ENCODE measurements at regions not wholly inside any gene's neighbourhood (a gene's known extent, or its start where the extent isn't known, plus 50 kb on each side); places are given as distances from the start of the nearest gene placed in this dataset.
"Not testable (repeated sequence)": the region's sequence is repeated elsewhere in the genome, so short reads cannot be mapped to it uniquely, and the experiment has no call there.

DNA sequence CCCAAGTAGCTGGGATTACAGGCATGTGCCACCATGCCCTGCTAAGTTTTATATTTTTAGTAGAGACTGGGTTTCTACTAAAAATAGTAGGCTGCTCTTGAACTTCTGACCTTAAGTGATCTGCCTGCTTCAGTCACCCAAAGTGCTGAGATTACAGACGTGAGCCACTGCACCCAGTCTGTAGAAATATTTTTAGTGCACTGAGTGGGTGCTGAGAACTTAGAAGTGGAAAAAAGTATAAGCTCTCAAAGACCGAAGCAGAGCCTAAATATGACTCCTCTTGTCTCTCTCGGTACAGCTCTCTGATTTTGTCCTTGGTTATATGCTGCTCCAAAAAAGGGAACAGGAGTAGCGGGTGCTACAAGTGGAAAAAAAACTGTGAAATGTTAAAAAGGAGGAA is 353.8 kb upstream of the IZUMO3 start:
- H3K27ac ChIP-seq (ENCODE audit: low read depth, low read length): no peak overlapping the region
- H3K4me1 ChIP-seq (ENCODE audit: control insufficient read depth, insufficient read depth, low read length, unreplicated experiment): no peaks in the 10 kb centered on the region

DNA sequence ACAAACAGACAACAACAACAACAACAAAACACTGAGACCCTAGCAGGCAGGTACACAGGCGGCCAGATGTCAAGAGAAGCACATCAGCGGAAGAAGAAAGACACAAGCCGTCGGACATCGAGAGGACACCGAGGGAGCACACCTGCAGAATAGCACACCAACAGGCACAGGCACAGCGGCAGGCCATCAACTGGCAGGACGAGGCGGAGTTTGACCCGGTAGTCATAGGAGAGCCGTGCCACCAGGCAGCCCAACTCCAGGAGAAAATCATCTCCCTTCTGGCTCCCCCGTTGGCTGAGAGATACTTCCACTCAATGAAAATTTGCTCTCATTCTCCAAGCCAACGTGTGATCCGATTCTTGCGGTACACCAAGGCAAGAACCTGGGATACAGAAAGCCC is 352.1 kb upstream of the IZUMO3 start:
- Histone ChIP-seq H3K27me3 (ENCODE audit: insufficient read depth, low read length) (no peaks in the 10 kb centered on the region), H2AFZ (ENCODE audit: low read length, unreplicated experiment) (no peak overlapping the region), H3K36me3 (ENCODE audit: insufficient read depth, low read length) (no peaks in the 10 kb centered on the region), H3K4me1 (ENCODE audit: control insufficient read depth, insufficient read depth, low read length, unreplicated experiment) (no peaks in the 10 kb centered on the region), H3K79me2 (ENCODE audit: control insufficient read depth, insufficient read depth, low read length, unreplicated experiment) (no peaks in the 10 kb centered on the region), H3K4me3 (ENCODE audit: low read depth, low read length) (no peak overlapping the region), H3K27ac (ENCODE audit: low read depth, low read length) (no peak overlapping the region)

More for the DNA sequence above, 353.8 kb upstream of the IZUMO3 start:
- Histone ChIP-seq H3K36me3 (ENCODE audit: insufficient read depth, low read length) (no peaks in the 10 kb centered on the region), H3K79me2 (ENCODE audit: control insufficient read depth, insufficient read depth, low read length, unreplicated experiment) (no peaks in the 10 kb centered on the region), H2AFZ (ENCODE audit: low read length, unreplicated experiment) (no peak overlapping the region), H3K27me3 (ENCODE audit: insufficient read depth, low read length) (no peaks in the 10 kb centered on the region), H3K4me3 (ENCODE audit: low read depth, low read length) (no peak overlapping the region)

DNA sequence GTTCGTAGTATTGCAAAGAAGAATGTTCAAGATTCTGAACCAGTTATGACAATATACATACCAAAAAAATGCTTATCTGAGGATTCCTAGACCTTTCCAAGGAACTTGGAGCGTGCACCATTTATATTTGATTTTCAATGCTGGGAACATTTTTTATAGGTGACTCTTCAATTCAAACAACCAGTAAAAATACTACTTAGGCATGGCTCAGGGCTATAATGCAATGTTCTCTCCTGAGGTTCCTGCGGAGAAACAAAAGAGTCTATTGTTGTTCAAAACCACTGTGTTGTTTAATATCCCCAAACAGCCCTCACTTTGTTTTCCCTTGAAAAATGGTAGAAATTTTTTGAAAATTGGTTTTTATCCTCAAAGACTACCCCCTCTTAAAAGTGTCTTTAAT is 335.7 kb upstream of the IZUMO3 start:
- no peak overlapping the region for H3K4me3 ChIP-seq (ENCODE audit: low read depth, low read length)
- H3K79me2 ChIP-seq (ENCODE audit: control insufficient read depth, insufficient read depth, low read length, unreplicated experiment): no peaks in the 10 kb centered on the region
- no peak overlapping the region for H2AFZ ChIP-seq (ENCODE audit: low read length, unreplicated experiment)
- no peak overlapping the region for H3K27ac ChIP-seq (ENCODE audit: low read depth, low read length)
- no peaks in the 10 kb centered on the region for H3K27me3 ChIP-seq (ENCODE audit: insufficient read depth, low read length)
- H3K4me1 ChIP-seq (ENCODE audit: control insufficient read depth, insufficient read depth, low read length, unreplicated experiment): no peaks in the 10 kb centered on the region
- no peaks in the 10 kb centered on the region for H3K36me3 ChIP-seq (ENCODE audit: insufficient read depth, low read length)

DNA sequence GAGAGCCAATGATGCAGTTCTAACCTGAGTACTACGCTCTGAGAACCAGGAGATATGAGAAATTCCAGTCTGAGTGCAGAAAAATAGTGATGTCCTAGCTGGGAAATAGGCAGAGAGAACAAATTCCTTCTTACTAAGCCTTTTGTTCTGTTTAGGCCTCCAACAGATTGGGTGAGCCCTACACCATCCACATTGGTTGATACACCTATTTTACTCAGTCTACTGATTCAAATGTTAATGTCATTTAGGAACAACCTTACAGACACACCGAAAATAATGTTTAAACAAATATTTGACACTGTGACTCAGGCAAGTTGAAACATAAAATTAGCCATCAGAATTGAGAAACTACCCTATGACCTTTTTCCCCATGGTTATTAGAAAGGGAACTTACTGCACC is 333.9 kb upstream of the IZUMO3 start:
- H2AFZ ChIP-seq (ENCODE audit: low read length, unreplicated experiment): no peak overlapping the region
- H3K4me3 ChIP-seq (ENCODE audit: low read depth, low read length): no peak overlapping the region
- H3K36me3 ChIP-seq (ENCODE audit: insufficient read depth, low read length): no peaks in the 10 kb centered on the region
- no peaks in the 10 kb centered on the region for H3K4me1 ChIP-seq (ENCODE audit: control insufficient read depth, insufficient read depth, low read length, unreplicated experiment)
- no peak overlapping the region for H3K27ac ChIP-seq (ENCODE audit: low read depth, low read length)
- H3K79me2 ChIP-seq (ENCODE audit: control insufficient read depth, insufficient read depth, low read length, unreplicated experiment): no peaks in the 10 kb centered on the region
- no peaks in the 10 kb centered on the region for H3K27me3 ChIP-seq (ENCODE audit: insufficient read depth, low read length)

DNA sequence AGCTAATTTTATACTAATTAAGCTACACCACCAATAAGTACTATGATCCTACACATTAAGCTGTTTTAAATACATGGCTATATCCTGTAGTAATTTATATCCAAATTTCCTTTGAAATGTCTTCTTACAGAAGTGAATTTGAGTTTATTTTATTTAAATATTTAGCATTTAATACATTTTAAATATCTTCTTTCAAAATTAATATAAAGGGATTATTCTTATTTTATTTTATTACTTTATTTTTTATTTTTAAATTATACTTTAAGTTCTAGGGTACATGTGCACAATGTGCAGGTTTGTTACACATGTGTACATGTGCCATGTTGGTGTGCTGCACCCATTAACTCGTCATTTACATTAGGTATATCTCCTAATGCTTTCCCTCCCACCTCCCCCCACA is 310.9 kb upstream of the IZUMO3 start:
- H3K27ac ChIP-seq (ENCODE audit: low read depth, low read length); H3K36me3 ChIP-seq (ENCODE audit: insufficient read depth, low read length): not testable (repeated sequence)

DNA sequence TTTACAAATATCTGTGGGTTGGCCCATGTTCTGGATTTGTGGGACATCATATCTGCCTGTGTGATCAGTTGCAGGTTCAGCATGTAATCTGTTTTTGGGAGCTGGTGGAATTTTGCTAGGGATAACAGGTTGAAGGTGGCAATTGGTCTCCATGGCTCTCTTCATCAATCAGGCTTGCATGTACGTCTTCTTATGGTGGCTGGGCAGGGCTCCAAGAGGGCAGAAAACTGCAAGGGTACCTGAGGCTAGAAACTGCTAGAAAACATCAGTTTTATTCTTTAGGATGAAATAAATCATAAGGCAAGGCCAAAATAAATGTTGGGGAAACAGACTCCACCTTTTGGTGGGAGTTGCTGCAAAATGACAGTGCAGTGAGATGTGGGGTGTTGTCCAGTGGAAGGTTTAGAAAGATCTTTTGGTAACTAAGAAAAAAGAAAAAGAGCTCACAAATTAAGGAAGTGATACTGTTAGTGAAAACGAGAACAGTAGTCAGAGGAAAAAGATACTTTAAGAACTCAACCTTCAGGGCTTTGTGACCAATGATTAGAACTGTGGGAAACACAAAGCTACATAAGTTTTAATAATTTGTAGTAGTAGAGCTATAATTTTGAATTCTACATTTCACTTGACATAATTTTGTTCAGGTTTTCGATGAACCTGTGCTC is 300.7 kb upstream of the IZUMO3 start:
- no peaks in the 10 kb centered on the region for H3K4me1 ChIP-seq (ENCODE audit: control insufficient read depth, insufficient read depth, low read length, unreplicated experiment)
- no peak overlapping the region for H3K27ac ChIP-seq (ENCODE audit: low read depth, low read length)
- H2AFZ ChIP-seq (ENCODE audit: low read length, unreplicated experiment): no peak overlapping the region
- H3K27me3 ChIP-seq (ENCODE audit: insufficient read depth, low read length): no peaks in the 10 kb centered on the region
- H3K79me2 ChIP-seq (ENCODE audit: control insufficient read depth, insufficient read depth, low read length, unreplicated experiment): no peaks in the 10 kb centered on the region
- H3K36me3 ChIP-seq (ENCODE audit: insufficient read depth, low read length): no peaks in the 10 kb centered on the region
- no peak overlapping the region for H3K4me3 ChIP-seq (ENCODE audit: low read depth, low read length)

More for the DNA sequence above, 310.9 kb upstream of the IZUMO3 start:
- H3K4me1 ChIP-seq (ENCODE audit: control insufficient read depth, insufficient read depth, low read length, unreplicated experiment); H3K79me2 ChIP-seq (ENCODE audit: control insufficient read depth, insufficient read depth, low read length, unreplicated experiment); H2AFZ ChIP-seq (ENCODE audit: low read length, unreplicated experiment); H3K4me3 ChIP-seq (ENCODE audit: low read depth, low read length); H3K27me3 ChIP-seq (ENCODE audit: insufficient read depth, low read length): not testable (repeated sequence)

DNA sequence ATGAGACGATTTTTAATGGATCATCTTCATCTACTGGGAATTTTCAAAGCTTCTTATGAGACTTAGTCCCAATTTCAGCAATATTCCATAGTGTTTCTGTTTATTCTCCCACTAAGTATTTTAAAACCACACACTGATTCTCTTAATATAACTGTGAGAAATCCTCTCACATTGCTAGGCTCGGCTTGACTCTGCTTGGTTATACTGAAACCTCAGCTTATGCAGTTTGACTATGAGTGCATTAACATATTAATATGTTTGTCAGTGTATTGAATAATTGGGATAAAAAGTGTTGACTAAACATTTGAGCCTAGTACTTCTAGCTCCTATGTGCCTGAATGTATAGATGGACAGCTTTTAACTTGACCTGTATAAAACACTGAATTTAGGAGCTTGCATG is 298.5 kb upstream of the IZUMO3 start:
- no peak overlapping the region for H3K27ac ChIP-seq (ENCODE audit: low read depth, low read length)
- no peaks in the 10 kb centered on the region for H3K36me3 ChIP-seq (ENCODE audit: insufficient read depth, low read length)
- H2AFZ ChIP-seq (ENCODE audit: low read length, unreplicated experiment): no peak overlapping the region
- H3K4me3 ChIP-seq (ENCODE audit: low read depth, low read length): no peak overlapping the region
- no peaks in the 10 kb centered on the region for H3K4me1 ChIP-seq (ENCODE audit: control insufficient read depth, insufficient read depth, low read length, unreplicated experiment)
- no peaks in the 10 kb centered on the region for H3K79me2 ChIP-seq (ENCODE audit: control insufficient read depth, insufficient read depth, low read length, unreplicated experiment)
- no peaks in the 10 kb centered on the region for H3K27me3 ChIP-seq (ENCODE audit: insufficient read depth, low read length)

DNA sequence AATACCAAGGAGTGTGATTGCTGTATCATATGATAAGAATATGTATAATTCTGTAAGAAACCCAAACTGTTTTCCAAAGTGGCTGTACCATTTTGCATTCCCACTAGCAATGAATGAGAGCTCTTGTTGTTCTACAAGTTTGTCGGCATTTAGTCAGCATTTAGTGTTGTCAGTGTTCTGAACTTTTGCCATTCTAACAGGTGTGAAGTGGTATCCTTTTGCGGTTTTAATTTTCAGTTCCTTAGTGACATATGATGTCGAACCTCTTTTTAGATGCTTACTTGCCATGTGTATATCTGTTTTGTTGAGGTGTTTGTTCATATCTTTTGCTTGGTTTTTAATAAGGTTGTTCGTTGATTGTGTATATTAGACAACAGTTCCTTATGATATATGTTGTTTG is 296.3 kb upstream of the IZUMO3 start:
- no peak overlapping the region for H3K4me3 ChIP-seq (ENCODE audit: low read depth, low read length)
- H3K27ac ChIP-seq (ENCODE audit: low read depth, low read length): no peak overlapping the region

DNA sequence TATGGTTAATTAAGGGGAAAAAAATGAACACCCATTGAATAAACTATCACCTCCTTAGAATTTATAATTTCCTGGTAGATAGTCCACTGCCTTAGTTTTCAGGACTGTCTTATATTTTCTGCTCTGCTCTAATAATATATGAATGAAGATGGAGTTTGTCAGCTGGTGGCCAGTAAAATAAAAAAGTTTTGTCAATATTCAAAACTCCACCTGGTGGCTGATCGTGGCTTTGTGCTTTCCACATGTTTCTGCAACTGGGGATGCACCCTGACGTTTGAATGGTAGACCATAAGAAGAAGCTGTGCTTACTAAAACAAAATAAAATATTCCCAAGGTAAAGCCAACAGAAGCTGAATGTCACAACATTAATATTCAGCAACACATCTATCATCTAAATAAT is 286.6 kb upstream of the IZUMO3 start:
- Histone ChIP-seq H3K4me3 (ENCODE audit: low read depth, low read length) (no peak overlapping the region), H3K79me2 (ENCODE audit: control insufficient read depth, insufficient read depth, low read length, unreplicated experiment) (no peaks in the 10 kb centered on the region), H3K27ac (ENCODE audit: low read depth, low read length) (no peak overlapping the region), H2AFZ (ENCODE audit: low read length, unreplicated experiment) (no peak overlapping the region), H3K36me3 (ENCODE audit: insufficient read depth, low read length) (no peaks in the 10 kb centered on the region), H3K4me1 (ENCODE audit: control insufficient read depth, insufficient read depth, low read length, unreplicated experiment) (no peaks in the 10 kb centered on the region), H3K27me3 (ENCODE audit: insufficient read depth, low read length) (no peaks in the 10 kb centered on the region)

More for the DNA sequence above, 296.3 kb upstream of the IZUMO3 start:
- no peaks in the 10 kb centered on the region for H3K4me1 ChIP-seq (ENCODE audit: control insufficient read depth, insufficient read depth, low read length, unreplicated experiment)
- H2AFZ ChIP-seq (ENCODE audit: low read length, unreplicated experiment): no peak overlapping the region
- no peaks in the 10 kb centered on the region for H3K36me3 ChIP-seq (ENCODE audit: insufficient read depth, low read length)
- no peaks in the 10 kb centered on the region for H3K79me2 ChIP-seq (ENCODE audit: control insufficient read depth, insufficient read depth, low read length, unreplicated experiment)
- H3K27me3 ChIP-seq (ENCODE audit: insufficient read depth, low read length): no peaks in the 10 kb centered on the region

DNA sequence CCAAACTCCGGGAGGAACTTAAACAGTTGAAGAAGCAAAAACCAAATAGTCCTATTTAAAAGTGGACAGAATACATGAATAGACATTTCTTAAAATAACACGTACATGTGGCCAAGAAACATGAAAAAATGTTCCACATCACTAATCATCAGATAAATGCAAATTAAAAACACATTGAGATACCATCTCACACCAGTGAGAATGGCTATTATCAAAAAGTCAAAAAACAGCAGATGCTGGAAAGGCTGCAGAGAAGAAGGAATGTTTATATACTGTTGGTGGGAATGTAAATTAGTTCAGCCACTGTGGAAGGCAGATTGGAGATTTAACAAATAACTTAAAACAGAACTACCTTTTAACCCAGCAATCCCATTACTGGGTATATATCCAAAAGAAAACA is 283.0 kb upstream of the IZUMO3 start:
- Histone ChIP-seq H3K27ac (ENCODE audit: low read depth, low read length) (no peak overlapping the region), H3K79me2 (ENCODE audit: control insufficient read depth, insufficient read depth, low read length, unreplicated experiment) (no peaks in the 10 kb centered on the region), H3K27me3 (ENCODE audit: insufficient read depth, low read length) (no peaks in the 10 kb centered on the region), H3K4me3 (ENCODE audit: low read depth, low read length) (no peak overlapping the region), H3K4me1 (ENCODE audit: control insufficient read depth, insufficient read depth, low read length, unreplicated experiment) (no peaks in the 10 kb centered on the region), H2AFZ (ENCODE audit: low read length, unreplicated experiment) (no peak overlapping the region), H3K36me3 (ENCODE audit: insufficient read depth, low read length) (no peaks in the 10 kb centered on the region)

DNA sequence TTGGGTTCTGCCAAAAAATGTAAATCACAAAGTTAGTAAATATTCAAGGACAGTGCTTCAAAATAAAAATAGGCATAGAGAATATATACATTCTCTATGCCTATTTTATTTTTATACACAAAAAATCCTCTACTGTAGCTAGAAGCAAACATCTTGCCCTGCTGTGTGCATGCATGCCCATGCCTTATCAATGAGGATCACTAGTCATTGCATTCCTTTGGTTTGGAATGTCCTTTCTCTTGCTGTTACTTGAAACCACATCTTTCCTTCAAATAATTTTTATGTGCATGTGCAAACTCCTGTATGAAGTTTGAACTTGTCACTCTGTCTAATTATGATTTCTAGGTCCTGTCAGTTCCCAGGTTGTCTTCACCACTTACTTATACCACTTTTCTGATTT is 278.9 kb upstream of the IZUMO3 start:
- Histone ChIP-seq H3K4me3 (ENCODE audit: low read depth, low read length) (no peak overlapping the region), H3K27ac (ENCODE audit: low read depth, low read length) (no peak overlapping the region), H3K79me2 (ENCODE audit: control insufficient read depth, insufficient read depth, low read length, unreplicated experiment) (no peaks in the 10 kb centered on the region), H2AFZ (ENCODE audit: low read length, unreplicated experiment) (no peak overlapping the region), H3K4me1 (ENCODE audit: control insufficient read depth, insufficient read depth, low read length, unreplicated experiment) (no peaks in the 10 kb centered on the region), H3K36me3 (ENCODE audit: insufficient read depth, low read length) (no peaks in the 10 kb centered on the region), H3K27me3 (ENCODE audit: insufficient read depth, low read length) (no peaks in the 10 kb centered on the region)
